Smooth muscle cell (in vitro differentiated cells): ENCODE measurements at regions not wholly inside any gene's neighbourhood (a gene's known extent, or its start where the extent isn't known, plus 50 kb on each side); places are given as distances from the start of the nearest gene placed in this dataset. TPM values are rescaled to one million over a fixed set of nuclear protein-coding genes. Genes with fewer than 3 reads are reported as not detected.

ENCODE experiments used
- DNase-seq: peaks from one replicate; lab custom pipeline; 2025; ENCODE audit not compliant: unreplicated experiment; lab: John Stamatoyannopoulos, UW
- H2AFZ ChIP-seq: fragments of 200-600 bp; sonication (generic); 2 replicates; pipeline ENCODE4 v1.6.0; 2016; ENCODE audit warnings: antibody characterized with exemption, low read depth, mild to moderate bottlenecking
- H3F3A ChIP-seq: fragments of 200-600 bp; sonication (generic); 2 replicates; pipeline ENCODE4 v1.6.0; 2017; ENCODE audit warnings: antibody characterized with exemption, low read depth
- H3K27ac ChIP-seq: fragments of 200-600 bp; sonication (generic); 2 replicates; pipeline ENCODE4 v1.5.1; 2016; ENCODE audit warnings: low read depth, mild to moderate bottlenecking
- H3K27me3 ChIP-seq: fragments of 200-600 bp; sonication (generic); 2 replicates; pipeline ENCODE4 v1.6.1; 2016; ENCODE audit warnings: low read depth, mild to moderate bottlenecking
- H3K36me3 ChIP-seq: fragments of 200-600 bp; sonication (generic); 2 replicates; pipeline ENCODE4 v1.5.1; 2016; ENCODE audit warnings: low read depth
- H3K4me1 ChIP-seq: fragments of 200-600 bp; sonication (generic); 2 replicates; pipeline ENCODE4 v1.5.1; 2016; ENCODE audit warnings: low read depth
- H3K4me2 ChIP-seq: fragments of 200-600 bp; sonication (generic); 2 replicates; pipeline ENCODE4 v1.6.0; 2016; ENCODE audit warnings: mild to moderate bottlenecking
- H3K4me3 ChIP-seq: fragments of 200-600 bp; sonication (generic); 2 replicates; pipeline ENCODE4 v1.5.1; 2016; ENCODE audit warnings: mild to moderate bottlenecking
- H3K79me2 ChIP-seq: fragments of 200-600 bp; sonication (generic); 2 replicates; pipeline ENCODE4 v1.6.0; 2016; ENCODE audit warnings: low read depth, mild to moderate bottlenecking
- H3K9ac ChIP-seq: fragments of 200-600 bp; sonication (generic); 2 replicates; pipeline ENCODE4 v1.6.0; 2016; ENCODE audit warnings: low read depth
- H3K9me3 ChIP-seq: fragments of 200-600 bp; sonication (generic); replicated peaks from 2 replicates; pipeline ENCODE4 v1.5.1; 2016; ENCODE audit warnings: low read depth
- H4K20me1 ChIP-seq: fragments of 200-600 bp; sonication (generic); 2 replicates; pipeline ENCODE4 v1.6.0; 2016; ENCODE audit warnings: low read depth
- CTCF ChIP-seq: fragments of 200-600 bp; sonication (generic); IDR thresholded peaks from 2 replicates; pipeline ENCODE4 v1.5.1; 2017; ENCODE audit warnings: borderline replicate concordance, mild to moderate bottlenecking, antibody characterized with exemption; ENCODE audit not compliant: insufficient read depth, poor library complexity, severe bottlenecking
- WGBS: methylation state at CpG from one replicate; pipeline ENCODE4 v1.1.7; 2016; ENCODE audit warnings: low lambda C conversion rate; 5-methylcytosine and 5-hydroxymethylcytosine counted together
- small RNA-seq: library from RNA; depleted of rRNA; stranded (forward); fragments of <200 nt; gene quantifications from one replicate; pipeline ENCODE3, GENCODE V24; 2014

DNA sequence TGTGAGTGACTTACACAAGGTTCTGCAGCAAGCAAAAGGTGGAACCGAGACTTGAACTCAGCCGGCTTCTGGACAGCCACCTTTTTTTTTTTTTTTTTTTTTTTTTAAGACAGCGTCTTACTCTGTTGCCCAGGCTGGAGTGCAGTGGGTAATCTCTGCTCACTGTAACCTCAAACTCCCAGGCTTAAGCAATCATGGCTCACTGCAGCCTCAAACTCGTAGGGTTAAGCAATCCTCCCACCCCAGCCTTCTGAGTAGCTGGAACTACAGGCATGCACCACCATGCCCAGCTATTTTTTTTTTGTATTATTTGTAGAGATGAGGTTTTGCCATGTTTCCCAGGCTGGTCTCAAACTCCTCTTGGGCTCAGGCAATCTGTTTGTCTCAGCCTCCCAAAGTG lies 55.2 kb upstream of the GOT2 start:
- Histone ChIP-seq H3K9ac (no peak overlapping the region), H3K36me3 (no peaks in the 10 kb centered on the region), H3K9me3 (no peaks in the 10 kb centered on the region), H3K27ac (no peak overlapping the region), H3F3A (no peaks in the 10 kb centered on the region), H3K4me2 (no peak overlapping the region), H3K4me1 (no peaks in the 10 kb centered on the region), H3K79me2 (no peaks in the 10 kb centered on the region), H2AFZ (no peak overlapping the region), H3K4me3 (no peak overlapping the region), H4K20me1 (no peaks in the 10 kb centered on the region), H3K27me3 (no peaks in the 10 kb centered on the region)
- 75% methylated on average over 3 of the region's 4 CpGs for WGBS
- DNase-seq, result no peak
- TF ChIP-seq CTCF, result no peak

Small RNA genes in the stretch of these regions (small RNA-seq; reads per million reads assigned to genes)
- not detected for gene AC018554.2
- not detected for gene AC092121.1
- gene RF00017, result not detected
- not detected for gene RNU4-58P
- not detected for gene RPS27P27
